GM18511 (cell line): ENCODE measurements at regions not wholly inside any gene's neighbourhood (a gene's known extent, or its start where the extent isn't known, plus 50 kb on each side); places are given as distances from the start of the nearest gene placed in this dataset.
A peak's percentile ranks its signal among the peaks of the same experiment; 100 is the strongest.

Source experiments
- ATAC-seq: cut with Tn5 transposase; IDR thresholded peaks from one replicate; pipeline ENCODE4 v1.9.1; 2021; ENCODE audit warnings: mild to moderate bottlenecking, moderate library complexity; ENCODE audit not compliant: unreplicated experiment

- no peak for ATAC-seq
Measured at GRCh38 chr13:76461999-76462398, 424.2 kb downstream of the KCTD12 start.

- ATAC-seq, result no peak
Measured at GRCh38 chr13:76461484-76461883, 424.7 kb downstream of the KCTD12 start.

- no peak for ATAC-seq
Measured at GRCh38 chr13:76459863-76460262, 426.3 kb downstream of the KCTD12 start.

- no peak for ATAC-seq
Measured at GRCh38 chr13:76455960-76456359, 430.2 kb downstream of the KCTD12 start.

GRCh38 chr13:76454991-76455390 is 431.2 kb downstream of the KCTD12 start:
- ATAC-seq, result no peak

GRCh38 chr13:76449716-76450115 is 436.5 kb downstream of the KCTD12 start:
- ATAC-seq, result no peak

GRCh38 chr13:76446191-76446590 is 440.0 kb downstream of the KCTD12 start:
- ATAC-seq, result no peak

GRCh38 chr13:76440568-76440967 is 445.6 kb downstream of the KCTD12 start:
- ATAC-seq, result peak; percentile 98

GRCh38 chr13:76439546-76439945 is 446.7 kb downstream of the KCTD12 start:
- ATAC-seq, result no peak

- no peak for ATAC-seq
Measured at GRCh38 chr13:76438050-76438449, 448.2 kb downstream of the KCTD12 start.

- ATAC-seq, result no peak
Measured at GRCh38 chr13:76425935-76426334, 460.3 kb downstream of the KCTD12 start.

- ATAC-seq, result no peak
Measured at GRCh38 chr13:76421011-76421410, 465.2 kb downstream of the KCTD12 start.

- no peak for ATAC-seq
Measured at GRCh38 chr13:76418404-76418803, 467.8 kb downstream of the KCTD12 start.

GRCh38 chr13:76414320-76414719 is 471.9 kb downstream of the KCTD12 start:
- ATAC-seq, result no peak

- ATAC-seq, result no peak
Measured at GRCh38 chr13:76406243-76406642, 480.0 kb downstream of the KCTD12 start.

- ATAC-seq, result no peak
Measured at GRCh38 chr13:76398425-76398824, 487.8 kb downstream of the KCTD12 start.

- ATAC-seq, result no peak
Measured at GRCh38 chr13:76397413-76397812, 488.8 kb downstream of the KCTD12 start.

- no peak for ATAC-seq
Measured at GRCh38 chr13:76389321-76389720, 496.9 kb downstream of the KCTD12 start.

GRCh38 chr13:76387566-76387965 is 498.6 kb downstream of the KCTD12 start:
- ATAC-seq, result no peak

GRCh38 chr13:76386321-76386720 is 499.9 kb downstream of the KCTD12 start:
- no peak for ATAC-seq

GRCh38 chr13:76385586-76385985 is 500.6 kb downstream of the KCTD12 start:
- ATAC-seq, result no peak

- no peak for ATAC-seq
Measured at GRCh38 chr13:76383676-76384461, 502.3 kb downstream of the KCTD12 start.
